HEK293 (cell line): ENCODE measurements at regions not wholly inside any gene's neighbourhood (a gene's known extent, or its start where the extent isn't known, plus 50 kb on each side); places are given as distances from the start of the nearest gene placed in this dataset.

Experiments
- CTCF ChIA-PET: fragments of 350-600 bp; formaldehyde crosslinking; extraction: SDS; loops from one replicate; lab custom pipeline; 2021; ENCODE audit warnings: antibody characterized with exemption; lab: Yijun Ruan, JAX
- POLR2A ChIA-PET: fragments of 300-600 bp; formaldehyde crosslinking; extraction: SDS; loops from one replicate; lab custom pipeline; 2020; ENCODE audit warnings: antibody characterized with exemption, inconsistent platforms; lab: Yijun Ruan, JAX
- H3K27ac ChIP-seq: fragments of 200-500 bp; sonication (Bioruptor generic); 2 replicates; pipeline ENCODE4 v1.5.1; 2014; ENCODE audit warnings: low read depth, low read length, control low read depth, inconsistent platforms; ENCODE audit errors: extremely low read depth
- H3K36me3 ChIP-seq, 2 experiments: fragments of 200-500 bp in 1 of 2; sonication (Bioruptor generic) in 1 of 2; 1 replicate in 1 of 2; 2 replicates in 1 of 2; pipeline ENCODE4 v1.5.1; 2014 to 2017; ENCODE audit warnings: inconsistent platforms in 2 of 2, low read length in 2 of 2; ENCODE audit not compliant: control insufficient read depth in 2 of 2, insufficient read depth in 1 of 2
- H3K4me1 ChIP-seq: fragments of 200-500 bp; sonication (Bioruptor generic); 2 replicates; pipeline ENCODE4 v1.5.1; 2014; ENCODE audit warnings: mild to moderate bottlenecking, low read length, inconsistent platforms; ENCODE audit not compliant: control insufficient read depth, insufficient read depth
- H3K4me3 ChIP-seq: 2 replicates; pipeline ENCODE4 v1.5.1; 2011; ENCODE audit warnings: low read depth, mild to moderate bottlenecking, control low read depth, low read length, moderate library complexity
- H3K9me3 ChIP-seq: fragments of 200-500 bp; sonication (Bioruptor generic); 2 replicates; pipeline ENCODE4 v1.5.1; 2014; ENCODE audit warnings: low read depth, low read length, inconsistent platforms; ENCODE audit not compliant: control insufficient read depth, insufficient read depth
- HOXC10 ChIP-seq: sonication (generic); formaldehyde crosslinking; IDR thresholded peaks from 2 replicates; pipeline ENCODE4 v1.8.1; 2023; ENCODE audit warnings: mild to moderate bottlenecking, missing genetic modification reagents
- KLF9 ChIP-seq: fragments of 450-650 bp; formaldehyde crosslinking; IDR thresholded peaks from 2 replicates; pipeline ENCODE4 v1.5.1; 2016; ENCODE audit warnings: missing biosample characterization, missing genetic modification characterization, low read depth
- MZF1 ChIP-seq: fragments of 450-650 bp; formaldehyde crosslinking; IDR thresholded peaks from 2 replicates; pipeline ENCODE4 v1.5.1; 2017; ENCODE audit warnings: missing biosample characterization, missing genetic modification characterization, borderline replicate concordance
- SALL2 ChIP-seq: fragments of 450-650 bp; formaldehyde crosslinking; IDR thresholded peaks from 2 replicates; pipeline ENCODE4 v1.5.0; 2017; ENCODE audit warnings: missing biosample characterization, mild to moderate bottlenecking, missing genetic modification characterization, borderline replicate concordance
- ZBTB48 ChIP-seq: fragments of 450-650 bp; formaldehyde crosslinking; IDR thresholded peaks from 2 replicates; pipeline ENCODE4 v1.5.1; 2016; ENCODE audit warnings: missing biosample characterization, missing genetic modification characterization
- ZBTB7A ChIP-seq: fragments of 450-650 bp; formaldehyde crosslinking; IDR thresholded peaks from 2 replicates; pipeline ENCODE4 v1.5.1; 2016; ENCODE audit warnings: low read depth, missing biosample characterization, missing genetic modification characterization
- ZNF157 ChIP-seq: fragments of 450-650 bp; formaldehyde crosslinking; IDR thresholded peaks from 2 replicates; pipeline ENCODE4 v1.5.1; 2016; ENCODE audit warnings: missing biosample characterization, missing genetic modification characterization
- ZNF623 ChIP-seq: fragments of 450-650 bp; formaldehyde crosslinking; IDR thresholded peaks from 2 replicates; pipeline ENCODE4 v1.5.1; 2016; ENCODE audit warnings: missing biosample characterization, missing genetic modification characterization
- ZNF670 ChIP-seq: fragments of 450-650 bp; formaldehyde crosslinking; IDR thresholded peaks from 2 replicates; pipeline ENCODE4 v1.5.1; 2016; ENCODE audit warnings: missing biosample characterization, missing genetic modification characterization, low read depth
- ZNF76 ChIP-seq: fragments of 450-650 bp; formaldehyde crosslinking; IDR thresholded peaks from 2 replicates; pipeline ENCODE4; 2016; ENCODE audit warnings: low read depth, missing biosample characterization, missing genetic modification characterization, borderline replicate concordance
- ZNF843 ChIP-seq: fragments of 450-650 bp; formaldehyde crosslinking; IDR thresholded peaks from 2 replicates; pipeline ENCODE4 v1.5.1; 2016; ENCODE audit warnings: missing biosample characterization, missing genetic modification characterization
- TF ChIP-seq, protein P1 (sequence below): fragments of 450-650 bp; formaldehyde crosslinking; IDR thresholded peaks from 2 replicates; pipeline ENCODE4; 2016; ENCODE audit warnings: missing biosample characterization, missing genetic modification characterization
- TF ChIP-seq, protein P2 (sequence below): fragments of 450-650 bp; formaldehyde crosslinking; IDR thresholded peaks from 2 replicates; pipeline ENCODE4 v1.5.1; 2017; ENCODE audit warnings: missing biosample characterization, missing genetic modification characterization
- TF ChIP-seq, protein P3 (sequence below): fragments of 450-650 bp; formaldehyde crosslinking; IDR thresholded peaks from 2 replicates; pipeline ENCODE4 v1.5.1; 2016; ENCODE audit warnings: missing biosample characterization, missing genetic modification characterization
- TF ChIP-seq, protein P4 (sequence below): fragments of 450-650 bp; formaldehyde crosslinking; optimal IDR thresholded peaks from 2 replicates; pipeline ENCODE3; 2016; ENCODE audit warnings: missing biosample characterization, mild to moderate bottlenecking, missing genetic modification characterization
- TF ChIP-seq, protein P5 (sequence below): fragments of 450-650 bp; formaldehyde crosslinking; IDR thresholded peaks from 2 replicates; pipeline ENCODE4 v1.5.1; 2016; ENCODE audit warnings: missing biosample characterization, missing genetic modification characterization
- TF ChIP-seq, protein P6 (sequence below): fragments of 450-650 bp; formaldehyde crosslinking; IDR thresholded peaks from 2 replicates; pipeline ENCODE4 v1.5.1; 2017; ENCODE audit warnings: missing biosample characterization, missing genetic modification characterization

DNA sequence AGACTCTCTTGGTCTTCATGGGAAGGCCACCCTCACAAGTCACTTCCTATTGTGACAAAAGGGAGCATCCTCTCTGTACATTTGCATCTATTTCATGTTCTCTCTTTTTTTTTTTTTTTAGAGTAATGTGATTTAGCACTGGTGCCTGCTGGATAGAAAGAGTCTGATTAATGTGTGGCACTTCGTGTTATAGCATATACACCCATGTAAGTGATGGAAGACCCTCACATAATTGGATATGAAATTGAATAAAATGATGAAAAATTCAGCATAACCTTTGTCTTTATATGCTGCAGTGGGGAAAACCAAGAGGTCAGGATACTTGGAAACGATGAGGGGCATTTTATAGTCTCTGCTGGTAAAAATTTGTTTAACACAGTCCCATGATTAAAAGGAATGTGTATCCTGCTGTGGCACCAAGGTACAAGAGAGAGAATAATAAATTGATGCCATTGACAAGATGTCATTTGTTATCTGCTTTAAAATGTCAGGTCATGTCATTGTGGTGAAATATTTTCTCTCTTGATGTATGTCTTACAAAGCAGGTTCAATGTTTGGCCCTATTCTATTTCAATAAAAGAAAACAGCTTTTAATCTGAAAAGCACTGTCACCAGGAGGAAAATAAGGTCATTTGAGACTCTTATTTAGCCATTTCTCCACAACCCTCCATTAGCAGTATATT, 1115.4 kb downstream of the STPG2 start:
- CTCF ChIA-PET, result no interaction called here
- Histone ChIP-seq H3K27ac (no peak overlapping the region), H3K4me1 (no peaks in the 10 kb centered on the region), H3K36me3 (no peaks in the 10 kb centered on the region), H3K4me3 (no peak overlapping the region), H3K9me3 (no peaks in the 10 kb centered on the region)
- TF ChIP-seq, protein P1, sequence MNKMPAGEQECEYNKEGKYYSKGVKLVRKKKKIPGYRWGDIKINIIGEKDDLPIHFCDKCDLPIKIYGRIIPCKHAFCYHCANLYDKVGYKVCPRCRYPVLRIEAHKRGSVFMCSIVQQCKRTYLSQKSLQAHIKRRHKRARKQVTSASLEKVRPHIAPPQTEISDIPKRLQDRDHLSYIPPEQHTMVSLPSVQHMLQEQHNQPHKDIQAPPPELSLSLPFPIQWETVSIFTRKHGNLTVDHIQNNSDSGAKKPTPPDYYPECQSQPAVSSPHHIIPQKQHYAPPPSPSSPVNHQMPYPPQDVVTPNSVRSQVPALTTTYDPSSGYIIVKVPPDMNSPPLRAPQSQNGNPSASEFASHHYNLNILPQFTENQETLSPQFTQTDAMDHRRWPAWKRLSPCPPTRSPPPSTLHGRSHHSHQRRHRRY (tag by site-specific recombination), result no peak
- TF ChIP-seq, protein P2, sequence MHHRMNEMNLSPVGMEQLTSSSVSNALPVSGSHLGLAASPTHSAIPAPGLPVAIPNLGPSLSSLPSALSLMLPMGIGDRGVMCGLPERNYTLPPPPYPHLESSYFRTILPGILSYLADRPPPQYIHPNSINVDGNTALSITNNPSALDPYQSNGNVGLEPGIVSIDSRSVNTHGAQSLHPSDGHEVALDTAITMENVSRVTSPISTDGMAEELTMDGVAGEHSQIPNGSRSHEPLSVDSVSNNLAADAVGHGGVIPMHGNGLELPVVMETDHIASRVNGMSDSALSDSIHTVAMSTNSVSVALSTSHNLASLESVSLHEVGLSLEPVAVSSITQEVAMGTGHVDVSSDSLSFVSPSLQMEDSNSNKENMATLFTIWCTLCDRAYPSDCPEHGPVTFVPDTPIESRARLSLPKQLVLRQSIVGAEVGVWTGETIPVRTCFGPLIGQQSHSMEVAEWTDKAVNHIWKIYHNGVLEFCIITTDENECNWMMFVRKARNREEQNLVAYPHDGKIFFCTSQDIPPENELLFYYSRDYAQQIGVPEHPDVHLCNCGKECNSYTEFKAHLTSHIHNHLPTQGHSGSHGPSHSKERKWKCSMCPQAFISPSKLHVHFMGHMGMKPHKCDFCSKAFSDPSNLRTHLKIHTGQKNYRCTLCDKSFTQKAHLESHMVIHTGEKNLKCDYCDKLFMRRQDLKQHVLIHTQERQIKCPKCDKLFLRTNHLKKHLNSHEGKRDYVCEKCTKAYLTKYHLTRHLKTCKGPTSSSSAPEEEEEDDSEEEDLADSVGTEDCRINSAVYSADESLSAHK (tag by site-specific recombination), result no peak
- TF ChIP-seq ZBTB7A (tag by site-specific recombination) (no peak), ZNF157 (tag by site-specific recombination) (no peak), ZNF76 (tag by site-specific recombination) (no peak), ZBTB48 (tag by site-specific recombination) (no peak), MZF1 (tag by site-specific recombination) (no peak), SALL2 (tag by site-specific recombination) (no peak)
- TF ChIP-seq, protein P3, sequence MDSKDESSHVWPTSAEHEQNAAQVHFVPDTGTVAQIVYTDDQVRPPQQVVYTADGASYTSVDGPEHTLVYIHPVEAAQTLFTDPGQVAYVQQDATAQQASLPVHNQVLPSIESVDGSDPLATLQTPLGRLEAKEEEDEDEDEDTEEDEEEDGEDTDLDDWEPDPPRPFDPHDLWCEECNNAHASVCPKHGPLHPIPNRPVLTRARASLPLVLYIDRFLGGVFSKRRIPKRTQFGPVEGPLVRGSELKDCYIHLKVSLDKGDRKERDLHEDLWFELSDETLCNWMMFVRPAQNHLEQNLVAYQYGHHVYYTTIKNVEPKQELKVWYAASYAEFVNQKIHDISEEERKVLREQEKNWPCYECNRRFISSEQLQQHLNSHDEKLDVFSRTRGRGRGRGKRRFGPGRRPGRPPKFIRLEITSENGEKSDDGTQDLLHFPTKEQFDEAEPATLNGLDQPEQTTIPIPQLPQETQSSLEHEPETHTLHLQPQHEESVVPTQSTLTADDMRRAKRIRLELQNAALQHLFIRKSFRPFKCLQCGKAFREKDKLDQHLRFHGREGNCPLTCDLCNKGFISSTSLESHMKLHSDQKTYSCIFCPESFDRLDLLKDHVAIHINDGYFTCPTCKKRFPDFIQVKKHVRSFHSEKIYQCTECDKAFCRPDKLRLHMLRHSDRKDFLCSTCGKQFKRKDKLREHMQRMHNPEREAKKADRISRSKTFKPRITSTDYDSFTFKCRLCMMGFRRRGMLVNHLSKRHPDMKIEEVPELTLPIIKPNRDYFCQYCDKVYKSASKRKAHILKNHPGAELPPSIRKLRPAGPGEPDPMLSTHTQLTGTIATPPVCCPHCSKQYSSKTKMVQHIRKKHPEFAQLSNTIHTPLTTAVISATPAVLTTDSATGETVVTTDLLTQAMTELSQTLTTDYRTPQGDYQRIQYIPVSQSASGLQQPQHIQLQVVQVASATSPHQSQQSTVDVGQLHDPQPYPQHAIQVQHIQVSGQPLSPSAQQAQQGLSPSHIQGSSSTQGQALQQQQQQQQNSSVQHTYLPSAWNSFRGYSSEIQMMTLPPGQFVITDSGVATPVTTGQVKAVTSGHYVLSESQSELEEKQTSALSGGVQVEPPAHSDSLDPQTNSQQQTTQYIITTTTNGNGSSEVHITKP (tag by site-specific recombination), result no peak
- TF ChIP-seq, protein P4, sequence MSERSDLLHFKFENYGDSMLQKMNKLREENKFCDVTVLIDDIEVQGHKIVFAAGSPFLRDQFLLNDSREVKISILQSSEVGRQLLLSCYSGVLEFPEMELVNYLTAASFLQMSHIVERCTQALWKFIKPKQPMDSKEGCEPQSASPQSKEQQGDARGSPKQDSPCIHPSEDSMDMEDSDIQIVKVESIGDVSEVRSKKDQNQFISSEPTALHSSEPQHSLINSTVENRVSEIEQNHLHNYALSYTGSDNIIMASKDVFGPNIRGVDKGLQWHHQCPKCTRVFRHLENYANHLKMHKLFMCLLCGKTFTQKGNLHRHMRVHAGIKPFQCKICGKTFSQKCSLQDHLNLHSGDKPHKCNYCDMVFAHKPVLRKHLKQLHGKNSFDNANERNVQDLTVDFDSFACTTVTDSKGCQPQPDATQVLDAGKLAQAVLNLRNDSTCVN (tag by site-specific recombination), result no peak
- POLR2A ChIA-PET, result no interaction called here

DNA sequence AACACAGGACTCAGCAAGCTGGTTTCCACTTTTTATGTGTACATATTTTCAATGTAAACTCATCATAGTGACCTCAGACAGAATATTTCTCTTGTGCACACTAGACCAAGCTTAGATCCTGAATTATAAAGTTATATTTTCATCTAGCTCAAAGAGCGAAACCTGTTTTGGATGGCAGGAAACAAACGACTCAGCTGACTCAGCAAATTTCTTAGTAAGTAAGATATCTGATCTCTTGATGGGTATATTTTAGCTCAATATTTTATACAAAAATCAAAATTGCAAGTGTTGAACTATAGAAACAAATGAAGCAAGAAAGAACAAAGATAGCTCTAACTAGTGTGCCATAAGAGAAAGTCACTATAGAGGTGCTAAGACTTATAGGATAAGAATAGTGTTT, 1114.5 kb downstream of the STPG2 start:
- CTCF ChIA-PET, result no interaction called here

More for the DNA sequence above, 1114.5 kb downstream of the STPG2 start:
- POLR2A ChIA-PET, result no interaction called here
- no peaks in the 10 kb centered on the region for H3K9me3 ChIP-seq
- no peak overlapping the region for H3K4me3 ChIP-seq
- H3K36me3 ChIP-seq, result no peaks in the 10 kb centered on the region
- H3K27ac ChIP-seq, result no peak overlapping the region
- no peaks in the 10 kb centered on the region for H3K4me1 ChIP-seq
- TF ChIP-seq KLF9 (tag by site-specific recombination) (no peak), HOXC10 (CRISPR knock-in tag) (no peak), ZNF623 (tag by site-specific recombination) (no peak), ZNF843 (no peak), ZNF670 (no peak)
- TF ChIP-seq, protein P5, sequence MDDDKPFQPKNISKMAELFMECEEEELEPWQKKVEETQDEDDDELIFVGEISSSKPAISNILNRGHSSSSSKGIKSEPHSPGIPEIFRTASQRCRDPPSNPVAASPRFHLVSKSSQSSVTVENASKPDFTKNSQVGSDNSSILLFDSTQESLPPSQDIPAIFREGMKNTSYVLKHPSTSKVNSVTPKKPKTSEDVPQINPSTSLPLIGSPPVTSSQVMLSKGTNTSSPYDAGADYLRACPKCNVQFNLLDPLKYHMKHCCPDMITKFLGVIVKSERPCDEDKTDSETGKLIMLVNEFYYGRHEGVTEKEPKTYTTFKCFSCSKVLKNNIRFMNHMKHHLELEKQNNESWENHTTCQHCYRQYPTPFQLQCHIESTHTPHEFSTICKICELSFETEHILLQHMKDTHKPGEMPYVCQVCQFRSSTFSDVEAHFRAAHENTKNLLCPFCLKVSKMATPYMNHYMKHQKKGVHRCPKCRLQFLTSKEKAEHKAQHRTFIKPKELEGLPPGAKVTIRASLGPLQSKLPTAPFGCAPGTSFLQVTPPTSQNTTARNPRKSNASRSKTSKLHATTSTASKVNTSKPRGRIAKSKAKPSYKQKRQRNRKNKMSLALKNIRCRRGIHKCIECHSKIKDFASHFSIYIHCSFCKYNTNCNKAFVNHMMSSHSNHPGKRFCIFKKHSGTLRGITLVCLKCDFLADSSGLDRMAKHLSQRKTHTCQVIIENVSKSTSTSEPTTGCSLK (tag by site-specific recombination), result no peak
- TF ChIP-seq, protein P6, sequence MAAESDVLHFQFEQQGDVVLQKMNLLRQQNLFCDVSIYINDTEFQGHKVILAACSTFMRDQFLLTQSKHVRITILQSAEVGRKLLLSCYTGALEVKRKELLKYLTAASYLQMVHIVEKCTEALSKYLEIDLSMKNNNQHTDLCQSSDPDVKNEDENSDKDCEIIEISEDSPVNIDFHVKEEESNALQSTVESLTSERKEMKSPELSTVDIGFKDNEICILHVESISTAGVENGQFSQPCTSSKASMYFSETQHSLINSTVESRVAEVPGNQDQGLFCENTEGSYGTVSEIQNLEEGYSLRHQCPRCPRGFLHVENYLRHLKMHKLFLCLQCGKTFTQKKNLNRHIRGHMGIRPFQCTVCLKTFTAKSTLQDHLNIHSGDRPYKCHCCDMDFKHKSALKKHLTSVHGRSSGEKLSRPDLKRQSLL (tag by site-specific recombination), result no peak
